ENCODE measurements at regions not wholly inside any gene's neighbourhood (a gene's known extent, or its start where the extent isn't known, plus 50 kb on each side); places are given as distances from the start of the nearest gene placed in this dataset.

DNA sequence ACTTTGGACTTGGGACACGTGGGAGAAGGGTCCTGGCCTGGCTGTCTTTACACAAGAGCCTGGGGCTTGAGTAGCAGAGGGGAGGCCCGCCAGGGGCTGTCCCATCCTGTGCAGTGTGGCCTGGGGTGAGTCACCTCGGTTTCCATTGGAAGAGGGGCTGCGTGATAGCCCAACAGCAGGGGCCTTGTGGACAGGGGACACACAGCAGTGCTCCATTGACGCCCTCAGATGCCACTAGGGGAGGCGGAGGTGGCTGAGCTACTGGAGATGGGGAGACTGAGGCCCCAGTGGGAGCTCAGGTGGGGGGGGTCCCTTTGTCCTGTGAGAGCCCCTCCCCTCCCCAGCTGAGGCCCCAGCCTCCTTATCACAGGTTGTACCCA, 50.0 kb upstream of the RNU6ATAC start:
- DNase-seq (ENCODE audit: low read depth) = no peak
- H3K4me3 ChIP-seq (ENCODE audit: low read depth, low read length) = no peak overlapping the region
- TF ChIP-seq, protein P1, sequence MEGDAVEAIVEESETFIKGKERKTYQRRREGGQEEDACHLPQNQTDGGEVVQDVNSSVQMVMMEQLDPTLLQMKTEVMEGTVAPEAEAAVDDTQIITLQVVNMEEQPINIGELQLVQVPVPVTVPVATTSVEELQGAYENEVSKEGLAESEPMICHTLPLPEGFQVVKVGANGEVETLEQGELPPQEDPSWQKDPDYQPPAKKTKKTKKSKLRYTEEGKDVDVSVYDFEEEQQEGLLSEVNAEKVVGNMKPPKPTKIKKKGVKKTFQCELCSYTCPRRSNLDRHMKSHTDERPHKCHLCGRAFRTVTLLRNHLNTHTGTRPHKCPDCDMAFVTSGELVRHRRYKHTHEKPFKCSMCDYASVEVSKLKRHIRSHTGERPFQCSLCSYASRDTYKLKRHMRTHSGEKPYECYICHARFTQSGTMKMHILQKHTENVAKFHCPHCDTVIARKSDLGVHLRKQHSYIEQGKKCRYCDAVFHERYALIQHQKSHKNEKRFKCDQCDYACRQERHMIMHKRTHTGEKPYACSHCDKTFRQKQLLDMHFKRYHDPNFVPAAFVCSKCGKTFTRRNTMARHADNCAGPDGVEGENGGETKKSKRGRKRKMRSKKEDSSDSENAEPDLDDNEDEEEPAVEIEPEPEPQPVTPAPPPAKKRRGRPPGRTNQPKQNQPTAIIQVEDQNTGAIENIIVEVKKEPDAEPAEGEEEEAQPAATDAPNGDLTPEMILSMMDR (IDR thresholded peaks at IDR 0.05; ENCODE audit: insufficient read depth, low read length) = no peak

DNA sequence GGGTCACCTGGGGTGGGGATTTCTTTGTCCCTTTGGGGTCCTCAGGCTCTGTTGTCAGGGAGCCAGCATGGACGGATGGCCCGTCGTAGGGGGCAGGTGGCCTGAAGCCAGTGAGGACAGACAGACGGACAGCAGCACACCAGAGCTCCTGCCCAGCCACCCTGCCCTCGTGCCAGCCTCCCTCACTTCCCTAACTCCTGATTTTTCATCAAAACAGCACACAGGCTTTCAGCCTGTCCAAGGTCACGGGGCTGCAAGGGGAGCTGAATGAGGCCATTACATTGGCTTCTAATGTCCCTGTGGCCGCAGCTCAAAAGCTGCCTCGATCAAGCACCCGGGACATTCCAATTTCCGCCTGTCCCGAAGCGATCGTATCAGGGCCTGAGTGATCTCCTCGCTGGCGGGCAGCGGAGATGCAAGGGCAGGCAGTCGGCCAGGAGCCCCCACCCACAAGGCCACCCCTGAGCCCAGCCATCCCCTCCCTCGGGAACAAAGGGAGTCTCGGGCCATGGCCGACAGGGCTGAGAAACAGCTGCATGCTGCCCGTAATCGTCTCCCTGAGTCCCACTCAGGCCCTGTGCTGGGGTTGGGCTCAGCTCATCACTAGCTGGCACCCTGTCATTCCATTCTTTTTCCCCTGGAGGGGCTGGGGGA, 50.5 kb upstream of the RNU6ATAC start:
- no peak for DNase-seq (ENCODE audit: low read depth)
- TF ChIP-seq, protein P1 (IDR thresholded peaks at IDR 0.05; ENCODE audit: insufficient read depth, low read length) = no peak
- H3K4me3 ChIP-seq (ENCODE audit: low read depth, low read length) = no peak overlapping the region

DNA sequence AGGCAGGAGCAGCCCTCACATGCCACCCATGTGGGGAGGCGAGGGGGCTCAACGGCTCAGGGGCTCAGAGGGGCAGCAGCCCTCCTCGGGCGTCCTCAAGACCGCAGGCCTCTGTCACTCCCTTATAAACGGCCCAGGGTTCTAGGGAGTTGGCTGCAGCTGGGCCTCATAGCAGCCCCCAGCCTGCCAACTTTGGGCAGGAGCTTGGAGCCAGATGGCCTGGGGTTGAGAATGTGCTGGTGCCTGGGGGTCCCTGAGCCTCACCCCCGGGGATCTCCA, 51.0 kb upstream of the RNU6ATAC start:
- TF ChIP-seq, protein P1 (IDR thresholded peaks at IDR 0.05; ENCODE audit: insufficient read depth, low read length) = no peak
- no peak overlapping the region for H3K4me3 ChIP-seq (ENCODE audit: low read depth, low read length)
- DNase-seq (ENCODE audit: low read depth) = no peak

DNA sequence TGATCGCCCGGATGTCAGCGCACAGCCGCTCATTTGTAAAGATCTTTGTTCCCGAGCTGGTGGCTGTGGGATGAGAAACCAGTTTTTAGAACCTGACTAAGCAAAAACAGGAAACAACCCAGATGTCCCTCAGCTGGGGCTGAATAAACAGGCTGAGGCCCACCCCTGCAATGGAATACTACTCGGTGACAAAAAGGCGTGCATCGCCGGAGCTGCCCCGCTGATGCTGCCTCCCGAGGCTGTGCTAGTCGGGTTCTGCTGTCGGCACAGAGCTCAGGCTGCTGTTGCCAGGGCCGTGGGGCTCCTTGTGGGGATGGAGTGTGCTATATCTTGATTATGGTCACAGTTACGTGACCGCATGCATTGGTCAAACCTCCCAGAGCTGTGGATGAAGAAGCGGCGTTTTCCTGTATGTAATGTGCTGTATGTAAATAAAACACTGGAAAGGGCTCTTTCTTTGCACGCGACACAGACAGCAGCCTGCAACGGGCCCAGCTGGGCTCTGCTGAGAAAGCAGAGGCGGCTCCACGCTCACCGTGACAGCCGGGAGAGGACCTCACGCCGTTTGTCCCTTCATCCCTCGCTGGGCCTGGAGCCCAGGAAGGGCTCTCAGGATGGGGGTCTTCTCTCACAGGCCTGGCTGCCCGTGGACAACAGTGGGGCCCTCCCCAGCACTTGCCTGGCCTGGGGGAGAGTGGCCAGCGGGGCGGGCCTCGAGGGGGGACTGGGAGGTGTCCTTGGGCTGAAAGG, 51.5 kb upstream of the RNU6ATAC start:
- DNase-seq (ENCODE audit: low read depth) = no peak
- TF ChIP-seq, protein P1 (IDR thresholded peaks at IDR 0.05; ENCODE audit: insufficient read depth, low read length) = no peak
- H3K4me3 ChIP-seq (ENCODE audit: low read depth, low read length) = no peak overlapping the region

DNA sequence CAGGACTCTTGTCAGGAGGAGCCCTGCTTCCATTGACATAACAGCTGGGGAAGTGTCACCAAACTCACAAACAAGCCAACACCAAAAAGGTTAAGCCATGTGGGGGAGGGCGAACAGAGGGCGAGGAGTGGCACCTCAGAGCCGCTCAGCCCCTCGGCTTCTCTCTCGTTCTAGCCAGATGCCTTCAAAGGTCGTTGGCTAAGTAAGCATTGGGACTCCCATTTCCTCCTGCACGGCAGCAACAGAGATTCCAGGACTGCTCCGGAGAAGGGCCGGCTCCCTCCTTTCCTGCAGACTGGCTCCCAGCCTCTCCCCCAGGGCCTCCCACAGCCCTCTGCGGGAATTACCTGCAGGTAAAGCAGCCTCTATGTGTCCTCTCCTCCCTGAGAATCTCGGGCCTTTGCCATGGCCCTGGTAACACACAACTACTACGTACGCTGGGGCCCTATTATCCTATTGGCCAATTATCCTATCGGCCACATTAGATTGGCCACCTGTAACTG, 52.1 kb upstream of the RNU6ATAC start:
- TF ChIP-seq, protein P1 (IDR thresholded peaks at IDR 0.05; ENCODE audit: insufficient read depth, low read length) = no peak
- DNase-seq (ENCODE audit: low read depth) = no peak

DNA sequence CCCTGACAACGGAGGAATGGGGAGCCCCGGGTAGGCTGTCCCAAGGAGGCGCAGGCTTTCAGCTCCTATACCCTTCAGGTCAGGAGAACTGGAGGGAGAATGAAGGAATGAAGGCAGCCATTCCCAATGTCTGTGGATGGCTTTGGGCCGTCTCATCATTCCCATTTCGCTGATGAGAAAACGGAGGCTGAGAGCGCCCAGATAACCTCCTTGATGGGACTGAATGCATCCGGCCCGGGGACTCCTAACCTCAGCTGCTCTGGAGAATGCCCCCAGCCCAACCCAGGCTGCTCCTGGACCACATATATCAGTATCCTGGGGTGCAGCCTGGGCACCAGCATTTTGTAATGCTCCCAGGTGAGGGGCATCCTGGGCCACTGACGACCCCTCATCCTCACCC, 52.6 kb upstream of the RNU6ATAC start:
- TF ChIP-seq, protein P1 (IDR thresholded peaks at IDR 0.05; ENCODE audit: insufficient read depth, low read length) = no peak
- no peak overlapping the region for H3K4me3 ChIP-seq (ENCODE audit: low read depth, low read length)
- DNase-seq (ENCODE audit: low read depth) = no peak

More for the DNA sequence above, 52.1 kb upstream of the RNU6ATAC start:
- no peak overlapping the region for H3K4me3 ChIP-seq (ENCODE audit: low read depth, low read length)
